GM12865 (cell line): ENCODE measurements at regions not wholly inside any gene's neighbourhood (a gene's known extent, or its start where the extent isn't known, plus 50 kb on each side); places are given as distances from the start of the nearest gene placed in this dataset.

Experiments used
- DNase-seq: peaks from one replicate; pipeline ENCODE4 v3.0.0; 2010; ENCODE audit warnings: low read depth
- H3K4me3 ChIP-seq: 2 replicates; pipeline ENCODE4 v1.5.1; 2011; ENCODE audit warnings: mild to moderate bottlenecking, low read depth, low read length, control low read depth
- CTCF ChIP-seq: IDR thresholded peaks from 2 replicates; pipeline ENCODE4 v1.5.1; 2011; ENCODE audit warnings: low read length, control low read depth, low read depth, inconsistent platforms; ENCODE audit not compliant: insufficient read depth; ENCODE audit errors: missing control alignments

- DNase-seq = no peak
- no peak for TF ChIP-seq CTCF
- H3K4me3 ChIP-seq = no peak overlapping the region
These were observed 509.8 kb downstream of the PTPRU start for GRCh38 chr1:29746076-29746665.

GRCh38 chr1:29744684-29745490 lies 508.6 kb downstream of the PTPRU start:
- no peak overlapping the region for H3K4me3 ChIP-seq
- no peak for DNase-seq
- TF ChIP-seq CTCF = no peak

GRCh38 chr1:29743931-29744330 lies 507.6 kb downstream of the PTPRU start:
- no peak for TF ChIP-seq CTCF
- no peak overlapping the region for H3K4me3 ChIP-seq
- no peak for DNase-seq

GRCh38 chr1:29743264-29743663 lies 506.9 kb downstream of the PTPRU start:
- DNase-seq = no peak
- no peak for TF ChIP-seq CTCF

GRCh38 chr1:29739176-29739575 lies 502.9 kb downstream of the PTPRU start:
- no peak for TF ChIP-seq CTCF
- H3K4me3 ChIP-seq = no peak overlapping the region
- no peak for DNase-seq

More at GRCh38 chr1:29743264-29743663, 506.9 kb downstream of the PTPRU start:
- no peak overlapping the region for H3K4me3 ChIP-seq

GRCh38 chr1:29736582-29737188 lies 500.4 kb downstream of the PTPRU start:
- no peak overlapping the region for H3K4me3 ChIP-seq
- DNase-seq = peak; percentile 40
- TF ChIP-seq CTCF = no peak

GRCh38 chr1:29732453-29732852 lies 496.1 kb downstream of the PTPRU start:
- no peak for DNase-seq
- TF ChIP-seq CTCF = no peak
- H3K4me3 ChIP-seq = no peak overlapping the region
